ENCODE measurements at regions not wholly inside any gene's neighbourhood (a gene's known extent, or its start where the extent isn't known, plus 50 kb on each side); places are given as distances from the start of the nearest gene placed in this dataset.

DNA sequence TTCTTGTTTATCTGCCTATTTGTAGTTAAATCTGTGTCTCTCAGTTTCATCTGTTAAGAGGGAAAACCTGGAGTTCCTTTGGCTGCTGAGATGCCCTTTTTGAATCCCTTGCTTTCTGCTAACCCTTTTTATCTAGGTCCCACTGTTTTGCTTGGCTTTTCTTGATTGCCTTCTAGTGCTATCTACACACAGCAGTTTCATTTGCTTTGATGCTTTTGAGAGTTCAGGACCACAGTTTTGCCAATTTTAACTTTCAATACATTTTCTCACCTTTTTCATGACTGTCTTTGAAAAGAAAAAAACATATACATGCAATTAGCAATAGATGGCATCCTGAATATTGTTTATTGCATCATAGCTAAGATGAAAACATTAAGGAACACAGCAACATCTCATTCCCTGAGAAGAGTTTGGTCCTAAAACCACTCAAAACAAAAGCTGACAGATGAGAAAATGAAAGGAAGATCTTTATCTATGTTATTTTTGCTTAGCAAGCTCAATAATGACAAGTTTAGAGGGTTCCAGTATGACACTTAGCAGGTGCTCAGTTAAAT is 241.4 kb upstream of the MEX3C start:
- TF ChIP-seq, protein P1, sequence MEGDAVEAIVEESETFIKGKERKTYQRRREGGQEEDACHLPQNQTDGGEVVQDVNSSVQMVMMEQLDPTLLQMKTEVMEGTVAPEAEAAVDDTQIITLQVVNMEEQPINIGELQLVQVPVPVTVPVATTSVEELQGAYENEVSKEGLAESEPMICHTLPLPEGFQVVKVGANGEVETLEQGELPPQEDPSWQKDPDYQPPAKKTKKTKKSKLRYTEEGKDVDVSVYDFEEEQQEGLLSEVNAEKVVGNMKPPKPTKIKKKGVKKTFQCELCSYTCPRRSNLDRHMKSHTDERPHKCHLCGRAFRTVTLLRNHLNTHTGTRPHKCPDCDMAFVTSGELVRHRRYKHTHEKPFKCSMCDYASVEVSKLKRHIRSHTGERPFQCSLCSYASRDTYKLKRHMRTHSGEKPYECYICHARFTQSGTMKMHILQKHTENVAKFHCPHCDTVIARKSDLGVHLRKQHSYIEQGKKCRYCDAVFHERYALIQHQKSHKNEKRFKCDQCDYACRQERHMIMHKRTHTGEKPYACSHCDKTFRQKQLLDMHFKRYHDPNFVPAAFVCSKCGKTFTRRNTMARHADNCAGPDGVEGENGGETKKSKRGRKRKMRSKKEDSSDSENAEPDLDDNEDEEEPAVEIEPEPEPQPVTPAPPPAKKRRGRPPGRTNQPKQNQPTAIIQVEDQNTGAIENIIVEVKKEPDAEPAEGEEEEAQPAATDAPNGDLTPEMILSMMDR (conservative IDR thresholded peaks at IDR 0.05; ENCODE audit: low read depth, low read length), result no peak
- no peak for TF ChIP-seq EZH2 (IDR thresholded peaks at IDR 0.05; ENCODE audit: borderline replicate concordance, low read depth, low read length, poor library complexity, severe bottlenecking)

Measured in A673 (cell line).